ENCODE measurements at regions not wholly inside any gene's neighbourhood (a gene's known extent, or its start where the extent isn't known, plus 50 kb on each side); places are given as distances from the start of the nearest gene placed in this dataset.

GRCh38 chr10:25076506-25077177 lies 60.2 kb downstream of the THNSL1 start:
- TF ChIP-seq ZNF248 (tag by site-specific recombination; IDR thresholded peaks at IDR 0.05) (no peak), ZNF292 (tag by site-specific recombination; IDR thresholded peaks at IDR 0.05; ENCODE audit: borderline replicate concordance, low read depth) (no peak), ZNF510 (tag by site-specific recombination; IDR thresholded peaks at IDR 0.05; ENCODE audit: insufficient replicate concordance) (no peak), ZNF223 (tag by site-specific recombination; IDR thresholded peaks at IDR 0.05) (no peak), YY1 (tag by site-specific recombination; IDR thresholded peaks at IDR 0.05) (no peak), PRDM1 (tag by site-specific recombination; IDR thresholded peaks at IDR 0.05) (no peak), ZNF433 (tag by site-specific recombination; IDR thresholded peaks at IDR 0.05; ENCODE audit: low read depth) (no peak), ZNF514 (tag by site-specific recombination; IDR thresholded peaks at IDR 0.05) (no peak), ZNF202 (tag by site-specific recombination; IDR thresholded peaks at IDR 0.05; ENCODE audit: borderline replicate concordance) (no peak), ZBTB11 (tag by site-specific recombination; conservative IDR thresholded peaks at IDR 0.05; ENCODE audit: low read depth) (no peak), TCF7L2 (IDR thresholded peaks at IDR 0.05; ENCODE audit: borderline replicate concordance, low read depth, low read length) (no peak), ZNF221 (tag by site-specific recombination; IDR thresholded peaks at IDR 0.05; ENCODE audit: borderline replicate concordance) (no peak), ZNF362 (tag by site-specific recombination; IDR thresholded peaks at IDR 0.05) (no peak), ZNF596 (tag by site-specific recombination; IDR thresholded peaks at IDR 0.05) (no peak), ELK4 (IDR thresholded peaks at IDR 0.05; ENCODE audit: borderline replicate concordance, low read depth, low read length) (no peak), SP7 (tag by site-specific recombination; IDR thresholded peaks at IDR 0.05) (no peak), ZNF692 (tag by site-specific recombination; IDR thresholded peaks at IDR 0.05) (no peak), ZNF660 (tag by site-specific recombination; IDR thresholded peaks at IDR 0.05) (no peak)
- no peak overlapping the region for H3K4me3 ChIP-seq (ENCODE audit: low read depth, low read length)
- H3K27ac ChIP-seq (ENCODE audit: extremely low read depth, low read depth, low read length): no peak overlapping the region
- CTCF ChIA-PET: interaction anchor here (0.6 to 1.2 kb wide), 3 partner anchors 49 to 434 kb away, joined by 3 read pairs; no protein-coding TSS in a partner anchor
- POLR2A ChIA-PET: no interaction called here
- no peaks in the 10 kb centered on the region for H3K36me3 ChIP-seq (ENCODE audit: control insufficient read depth in 2 of 2, insufficient read depth in 1 of 2, low read length in 2 of 2)
- H3K4me1 ChIP-seq (ENCODE audit: control insufficient read depth, insufficient read depth, low read length): no peaks in the 10 kb centered on the region
- H3K9me3 ChIP-seq (ENCODE audit: control insufficient read depth, insufficient read depth, low read depth, low read length): no peaks in the 10 kb centered on the region
